Suprapubic skin (tissue), 4 donors: ENCODE measurements at regions not wholly inside any gene's neighbourhood (a gene's known extent, or its start where the extent isn't known, plus 50 kb on each side); places are given as distances from the start of the nearest gene placed in this dataset.

Experiments used
- CTCF ChIP-seq, 2 donors: fragments of 200-600 bp in 1 of 2; fragments of 450-650 bp in 1 of 2; sonication (generic) in 1 of 2; IDR thresholded peaks; one replicate each; pipeline ENCODE4 v1.5.1; 2016 to 2019; ENCODE audit warnings: antibody characterized with exemption in 2 of 2, mild to moderate bottlenecking in 1 of 2, moderate library complexity in 1 of 2
- EP300 ChIP-seq: sonication (generic); formaldehyde crosslinking; IDR thresholded peaks from one replicate; pipeline ENCODE4 v1.6.1; 2017; ENCODE audit warnings: antibody characterized with exemption
- POLR2A ChIP-seq, 2 donors: fragments of 450-650 bp; IDR thresholded peaks; one replicate each; pipeline ENCODE4 v1.6.1; 2017; ENCODE audit warnings: antibody characterized with exemption in 2 of 2, mild to moderate bottlenecking in 2 of 2, moderate library complexity in 2 of 2
- POLR2AphosphoS5 ChIP-seq, 3 donors: sonication (generic); formaldehyde crosslinking; IDR thresholded peaks; one replicate each; pipeline ENCODE4 v1.6.1; 2017; ENCODE audit warnings: antibody characterized with exemption in 3 of 3

- TF ChIP-seq CTCF (IDR thresholded peaks at IDR 0.05) (no peak), EP300 (no peak), POLR2A (IDR thresholded peaks at IDR 0.05) (no peak), POLR2AphosphoS5 (IDR thresholded peaks at IDR 0.05) (no peak)
These were observed 155.4 kb upstream of the TOM1L1 start for GRCh38 chr17:54745239-54745638.
